HG03460 (cell line): ENCODE measurements at regions not wholly inside any gene's neighbourhood (a gene's known extent, or its start where the extent isn't known, plus 50 kb on each side); places are given as distances from the start of the nearest gene placed in this dataset.
"Not testable (repeated sequence)": the region's sequence is repeated elsewhere in the genome, so short reads cannot be mapped to it uniquely, and the experiment has no call there.

Experiments
- ATAC-seq: cut with Tn5 transposase; IDR thresholded peaks from one replicate; pipeline ENCODE4 v1.9.1; 2021; ENCODE audit not compliant: unreplicated experiment

DNA sequence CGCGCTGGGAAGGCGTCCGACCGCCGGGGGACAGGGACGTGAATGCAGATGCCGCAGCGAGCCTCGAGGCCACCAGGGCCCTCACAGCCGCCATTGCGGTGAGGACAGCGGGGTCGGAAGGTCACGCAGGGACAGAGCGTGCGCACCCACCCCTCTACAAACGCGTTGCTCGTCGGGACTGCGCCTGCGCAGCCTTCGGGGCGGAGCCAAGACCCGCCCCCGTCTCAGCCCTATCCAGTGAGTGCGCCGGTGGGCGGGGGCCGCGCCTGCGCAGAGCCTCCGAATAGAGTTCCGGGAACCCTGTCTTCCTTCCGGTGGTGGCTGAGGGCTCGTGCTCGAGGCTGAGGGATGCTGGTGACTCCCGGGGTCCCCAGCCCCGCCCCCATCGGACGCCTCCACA, 5393.1 kb upstream of the TPTE start:
- peak; percentile 83 for ATAC-seq

DNA sequence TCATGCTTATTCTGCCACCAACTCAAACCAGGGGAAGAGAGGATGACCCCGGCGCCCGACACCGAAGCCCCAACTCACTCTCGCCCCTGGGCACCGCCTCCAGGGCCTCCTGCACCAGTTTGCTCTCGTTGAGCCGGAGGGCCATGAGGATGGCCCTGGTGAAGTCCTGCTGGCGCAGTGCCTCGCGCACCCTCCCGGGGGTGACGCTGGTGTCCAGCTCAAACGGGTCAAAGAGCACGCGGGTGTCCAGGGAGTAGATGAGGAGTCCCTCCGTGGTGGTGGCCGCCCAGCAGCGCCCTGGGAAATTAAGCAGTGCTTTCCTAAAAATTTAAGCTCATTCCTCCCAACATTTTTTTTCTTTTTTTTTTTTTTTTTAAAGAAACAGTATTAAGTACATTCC, 5387.6 kb upstream of the TPTE start:
- not testable (repeated sequence) for ATAC-seq

GRCh38 chr21:5136406-5136805, 5385.0 kb upstream of the TPTE start:
- not testable (repeated sequence) for ATAC-seq

DNA sequence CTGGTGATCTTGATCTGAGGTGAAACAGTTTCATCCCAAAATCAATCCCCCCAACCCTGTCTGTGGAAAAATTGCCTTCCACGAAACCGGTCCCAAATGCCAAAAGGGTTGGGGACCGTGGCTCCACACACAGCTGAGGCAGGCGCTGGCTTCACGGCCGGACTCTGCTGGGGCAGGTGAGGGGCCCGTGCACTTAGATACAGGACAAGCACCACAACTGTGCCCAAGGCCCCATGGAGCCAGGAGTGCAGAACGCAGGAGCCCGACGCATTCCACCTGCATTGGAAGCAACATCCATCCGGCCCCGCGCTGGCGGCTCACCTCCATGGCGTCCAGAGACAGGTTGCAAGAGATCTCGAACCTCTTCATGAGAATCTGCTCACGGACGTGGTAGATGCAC, 5384.4 kb upstream of the TPTE start:
- ATAC-seq = not testable (repeated sequence)

DNA sequence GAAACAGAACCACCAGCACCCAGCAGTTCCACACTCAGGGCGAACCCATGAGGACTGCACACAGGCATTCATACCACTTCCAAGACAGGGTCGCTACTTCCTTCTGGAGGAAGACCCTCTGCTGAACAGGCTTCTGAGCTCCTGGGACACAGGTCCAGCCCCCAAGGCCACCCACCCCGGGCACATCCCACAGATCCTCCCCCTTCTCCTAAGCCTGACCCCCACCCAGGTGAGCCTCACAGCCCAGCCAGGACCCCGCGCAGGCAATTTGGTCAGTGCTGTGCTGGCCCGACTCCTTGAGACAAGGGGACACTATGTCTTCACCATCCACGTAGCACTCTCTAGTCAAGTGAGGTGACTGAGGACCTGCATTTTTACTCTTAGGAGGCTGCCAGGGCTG, 5382.7 kb upstream of the TPTE start:
- not testable (repeated sequence) for ATAC-seq

- ATAC-seq = not testable (repeated sequence)
These were observed 5381.9 kb upstream of the TPTE start for GRCh38 chr21:5139528-5139927.

DNA sequence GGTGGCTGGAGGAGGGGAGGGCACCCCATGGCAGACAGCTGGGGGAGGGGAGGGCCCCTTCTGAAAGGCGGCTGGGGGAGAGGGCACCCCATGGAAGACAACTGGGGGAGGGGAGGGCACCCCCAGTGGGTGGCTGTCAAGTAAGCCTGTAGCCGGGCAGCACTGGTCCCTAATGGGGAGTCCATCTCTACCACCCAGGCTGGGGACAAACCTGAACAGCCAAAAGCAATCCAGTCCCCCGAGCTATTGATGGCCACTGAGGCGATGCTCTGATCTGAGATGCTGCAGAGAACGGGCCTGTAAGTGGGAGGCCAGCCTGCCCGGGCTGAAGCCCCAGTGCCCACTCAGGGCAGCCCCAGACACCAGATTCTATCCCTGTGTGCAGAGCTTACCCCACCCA, 5378.4 kb upstream of the TPTE start:
- not testable (repeated sequence) for ATAC-seq

GRCh38 chr21:5144731-5145130, 5376.7 kb upstream of the TPTE start:
- ATAC-seq = not testable (repeated sequence)

DNA sequence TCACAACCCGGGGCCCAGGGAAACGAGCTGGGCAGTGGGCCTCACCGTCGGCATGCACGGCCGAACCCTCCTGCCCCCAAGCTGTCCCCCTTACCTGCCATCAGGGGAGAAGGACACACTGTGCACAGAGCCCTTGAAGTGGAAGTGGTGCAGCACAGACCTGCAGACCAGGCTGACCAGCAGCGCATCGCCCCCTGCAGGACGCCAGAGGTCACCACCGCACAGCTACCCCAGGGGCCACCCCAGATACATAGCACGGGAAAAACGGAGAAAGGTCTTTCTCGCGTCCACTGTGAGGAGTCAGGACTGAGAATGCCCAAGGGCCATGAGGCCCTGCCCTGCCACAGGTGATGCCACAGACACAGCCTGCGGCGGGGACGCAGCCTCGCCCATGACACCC, 5373.7 kb upstream of the TPTE start:
- not testable (repeated sequence) for ATAC-seq

DNA sequence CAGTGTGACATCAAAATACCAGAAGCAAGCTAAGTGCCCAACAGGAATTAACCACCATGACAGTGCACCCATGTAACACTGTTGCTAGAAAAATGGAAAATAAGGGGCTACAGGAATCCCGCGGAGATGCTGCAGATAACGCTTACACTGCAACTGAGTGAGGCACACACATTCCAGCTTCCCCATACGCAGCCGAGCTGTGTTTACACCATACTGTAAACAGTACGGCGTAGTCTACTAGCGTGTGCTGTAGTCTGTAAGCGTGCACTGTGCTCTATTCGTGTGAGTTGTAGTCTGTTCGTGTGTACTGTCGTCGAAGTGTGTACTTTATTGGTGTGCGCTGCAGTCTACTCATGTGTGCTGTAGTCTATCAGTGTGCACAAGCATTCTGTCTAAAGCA, 5372.2 kb upstream of the TPTE start:
- not testable (repeated sequence) for ATAC-seq

DNA sequence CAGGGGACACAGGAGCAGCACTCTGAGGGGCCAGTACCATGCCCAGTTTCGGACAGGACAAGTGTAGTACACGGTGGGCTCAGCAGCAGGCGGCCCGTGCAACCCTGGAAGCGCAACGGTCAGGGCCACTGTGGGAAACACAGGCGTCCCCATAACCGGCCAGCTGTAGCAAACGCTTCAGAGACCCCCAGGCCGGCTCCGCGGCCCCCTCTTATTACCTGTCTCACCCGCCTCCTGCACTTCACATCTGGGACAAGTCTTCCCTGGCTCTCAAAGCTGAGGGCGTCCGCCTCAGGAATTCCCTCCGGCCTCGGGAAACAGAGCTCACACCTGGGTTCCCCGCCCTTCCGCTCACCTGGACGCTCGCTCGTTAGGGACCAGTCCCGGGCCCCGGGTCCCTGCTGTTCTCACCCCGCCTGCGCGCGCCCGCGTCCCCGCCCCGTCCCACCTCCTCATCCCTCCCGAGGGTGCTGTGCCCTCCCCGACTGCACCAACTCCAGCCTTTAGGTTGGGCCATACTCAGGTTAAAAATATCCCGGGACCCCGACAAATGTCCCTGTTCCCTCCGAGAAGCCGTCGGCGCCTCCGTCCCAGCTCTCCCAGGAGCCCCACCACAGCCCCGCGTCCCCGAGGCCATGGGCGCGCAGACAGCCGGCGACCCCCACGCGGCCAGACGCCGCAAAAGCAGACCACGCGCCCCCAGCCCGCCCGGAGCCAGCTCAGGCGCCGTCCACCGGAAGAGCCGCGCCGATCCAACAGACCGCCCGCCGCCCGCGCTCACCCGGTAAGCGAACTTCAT, 5367.3 kb upstream of the TPTE start:
- not testable (repeated sequence) for ATAC-seq

- peak; percentile 94 for ATAC-seq
These were observed 5366.8 kb upstream of the TPTE start for GRCh38 chr21:5154641-5154982.

DNA sequence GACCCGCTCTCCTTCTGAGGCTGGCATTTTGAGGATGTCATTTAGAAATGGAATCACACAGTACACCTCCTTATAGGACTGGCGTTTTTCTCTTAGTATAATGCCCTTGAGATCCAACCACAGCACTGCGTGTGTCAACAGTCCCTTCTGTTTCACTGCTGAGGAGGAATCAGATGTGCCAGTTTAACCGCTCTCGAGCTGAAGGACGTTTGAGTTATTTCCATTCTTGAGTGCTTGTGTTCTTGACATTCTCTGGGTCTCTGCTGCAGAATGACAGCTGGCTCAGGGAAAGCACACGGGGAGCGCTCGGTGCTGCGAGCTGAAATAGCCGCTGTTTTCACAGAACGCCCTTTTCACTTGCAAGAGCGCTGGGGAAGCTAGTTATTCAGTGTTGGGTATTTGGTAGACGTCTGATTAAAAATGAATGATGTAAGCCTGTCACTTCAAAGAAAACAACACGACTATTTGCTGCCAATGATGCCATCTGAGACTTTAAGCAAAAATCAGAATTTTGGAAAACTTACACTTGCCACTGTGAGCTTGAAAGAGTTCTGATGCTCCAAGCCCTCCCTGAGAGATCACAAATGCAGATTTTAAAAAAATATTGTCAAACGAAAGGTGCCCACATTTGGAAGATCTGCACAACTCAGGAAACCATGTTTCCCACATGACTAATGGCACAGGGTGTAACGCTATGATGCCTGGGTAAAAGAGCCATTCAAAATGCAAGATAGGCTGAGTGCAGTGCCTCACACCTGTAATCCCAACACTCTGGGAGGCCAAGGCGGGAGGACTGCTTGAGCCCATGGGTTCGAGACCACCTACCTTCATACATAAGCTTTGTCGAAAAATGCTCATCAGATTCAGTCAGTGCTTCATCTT, 5358.4 kb upstream of the TPTE start:
- not testable (repeated sequence) for ATAC-seq

DNA sequence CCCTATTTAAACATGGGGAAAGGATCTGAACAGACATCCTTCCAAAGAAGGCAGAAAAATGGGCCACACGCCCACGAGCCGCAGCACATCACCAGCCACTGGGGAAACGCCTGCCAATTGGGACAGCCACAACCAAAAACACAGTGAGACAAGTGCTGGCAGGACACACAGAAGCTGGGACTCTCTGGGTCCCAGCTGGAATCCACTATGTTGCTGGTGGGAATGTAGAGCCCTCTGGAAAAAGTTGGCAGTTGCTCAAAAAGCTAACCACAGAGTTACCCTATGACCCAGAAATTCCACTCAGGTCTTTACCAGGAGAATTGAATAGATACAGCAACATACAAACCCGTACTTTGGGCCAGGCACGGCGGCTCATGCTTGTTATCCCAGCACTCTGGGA, 5355.6 kb upstream of the TPTE start:
- not testable (repeated sequence) for ATAC-seq
